ENCODE measurements at regions not wholly inside any gene's neighbourhood (a gene's known extent, or its start where the extent isn't known, plus 50 kb on each side); places are given as distances from the start of the nearest gene placed in this dataset.

DNA sequence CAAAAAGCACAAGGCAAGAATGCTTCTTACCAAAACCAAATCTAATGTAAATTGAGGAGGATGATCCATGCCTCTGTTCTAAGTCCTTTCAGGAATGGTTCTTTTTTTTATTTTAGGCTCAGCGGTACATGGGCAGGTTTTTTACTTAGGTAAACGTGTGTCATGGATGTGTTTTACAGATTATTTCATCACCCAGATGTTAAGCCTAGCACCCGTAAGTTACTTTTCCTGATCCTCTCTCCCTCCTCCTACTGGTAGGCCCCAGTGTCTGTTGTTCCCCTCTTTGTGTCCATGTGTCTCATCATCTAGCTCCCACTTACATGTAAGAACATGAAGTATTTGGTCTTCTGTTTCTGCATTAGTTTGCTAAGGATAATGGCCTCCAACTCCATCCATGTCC is 289.2 kb upstream of the THBS1 start:
- no peak for TF ChIP-seq CTCF (IDR thresholded peaks at IDR 0.05)
- no peak for TF ChIP-seq POLR2AphosphoS5 (IDR thresholded peaks at IDR 0.05; ENCODE audit: low read depth, low read length)
- no peak for TF ChIP-seq GABPA (IDR thresholded peaks at IDR 0.05; ENCODE audit: low read depth)
- no peak for TF ChIP-seq PBX3 (IDR thresholded peaks at IDR 0.05)
- no peak for TF ChIP-seq RXRA (IDR thresholded peaks at IDR 0.05; ENCODE audit: borderline replicate concordance, low read depth)
- no peak for TF ChIP-seq JUND (IDR thresholded peaks at IDR 0.05)
- no peak for TF ChIP-seq USF1 (IDR thresholded peaks at IDR 0.05; ENCODE audit: borderline replicate concordance, low read depth)
- no peak for TF ChIP-seq REST (IDR thresholded peaks at IDR 0.05; ENCODE audit: low read depth, low read length)
- no peak for TF ChIP-seq FOSL2 (IDR thresholded peaks at IDR 0.05; ENCODE audit: borderline replicate concordance, low read depth)
- TF ChIP-seq FOXM1 (IDR thresholded peaks at IDR 0.05; ENCODE audit: low read depth), result no peak
- TF ChIP-seq CHD2 (IDR thresholded peaks at IDR 0.05; ENCODE audit: low read length, partially characterized antibody), result no peak
- no peak for TF ChIP-seq YY1 (IDR thresholded peaks at IDR 0.05; ENCODE audit: low read depth)
- no peak for TF ChIP-seq GATA2 (CRISPR knock-in tag; IDR thresholded peaks at IDR 0.05)

Measured in SK-N-SH (cell line).